SK-N-SH (cell line): ENCODE measurements at regions not wholly inside any gene's neighbourhood (a gene's known extent, or its start where the extent isn't known, plus 50 kb on each side); places are given as distances from the start of the nearest gene placed in this dataset.

Experiments
- CTCF ChIA-PET: fragments of 300-600, 350-600 bp; formaldehyde crosslinking; extraction: SDS; loops from one replicate; lab custom pipeline; 2021; lab: Yijun Ruan, JAX
- POLR2A ChIA-PET: fragments of 350-600 bp; sonication (Branson Sonifier 250); formaldehyde crosslinking; extraction: SDS; loops from one replicate; lab custom pipeline; 2020; ENCODE audit warnings: antibody characterized with exemption, inconsistent platforms; lab: Yijun Ruan, JAX
- DNase-seq: peaks from one replicate; pipeline ENCODE4 v3.0.0; 2012
- H2AFZ ChIP-seq: fragments of 200-600 bp; sonication (generic); 2 replicates; pipeline ENCODE4 v1.8.1; 2016; ENCODE audit warnings: antibody characterized with exemption, mild to moderate bottlenecking, low read depth
- H3F3A ChIP-seq: fragments of 200-600 bp; sonication (generic); replicated peaks from 2 replicates; pipeline ENCODE3; 2016; ENCODE audit warnings: antibody characterized with exemption, mild to moderate bottlenecking; ENCODE audit not compliant: insufficient read depth
- H3K27ac ChIP-seq, 2 experiments: fragments of 200-500 bp in 1 of 2; fragments of 200-600 bp in 1 of 2; sonication (Bioruptor generic) in 1 of 2; sonication (generic), shearing (Covaris generic) in 1 of 2; 2 replicates each; pipeline versions ENCODE4 v1.5.1 to v1.6.1; 2014 to 2016; ENCODE audit warnings: low read depth in 2 of 2, inconsistent platforms in 1 of 2, low read length in 1 of 2, mild to moderate bottlenecking in 1 of 2, mixed read lengths in 1 of 2
- H3K27me3 ChIP-seq: fragments of 200-600 bp; sonication (generic), shearing (Covaris generic); 2 replicates; pipeline ENCODE4 v1.6.1; 2016; ENCODE audit warnings: mixed run types; ENCODE audit not compliant: insufficient read depth
- H3K36me3 ChIP-seq, 2 experiments: fragments of 200-500 bp in 1 of 2; fragments of 200-600 bp in 1 of 2; sonication (Bioruptor generic) in 1 of 2; sonication (generic) in 1 of 2; replicated peaks in 1 of 2; 2 replicates each; pipeline versions ENCODE3 to v1.5.1; 2014 to 2016; ENCODE audit warnings: low read length in 1 of 2, mild to moderate bottlenecking in 1 of 2; ENCODE audit not compliant: insufficient read depth in 2 of 2, control insufficient read depth in 1 of 2
- H3K4me1 ChIP-seq, 2 experiments: fragments of 200-500 bp in 1 of 2; fragments of 200-600 bp in 1 of 2; sonication (Bioruptor generic) in 1 of 2; sonication (generic), shearing (Covaris generic) in 1 of 2; 2 replicates each; pipeline versions ENCODE4 v1.5.1 to v1.6.1; 2014 to 2016; ENCODE audit warnings: low read depth in 1 of 2, low read length in 1 of 2, mixed run types in 1 of 2; ENCODE audit not compliant: insufficient read depth in 2 of 2, control insufficient read depth in 1 of 2
- H3K4me2 ChIP-seq: fragments of 200-600 bp; sonication (generic), shearing (Covaris generic); 2 replicates; pipeline ENCODE4 v1.6.1; 2017; ENCODE audit warnings: mixed run types
- H3K4me3 ChIP-seq, 2 experiments: fragments of 200-500 bp in 1 of 2; fragments of 200-600 bp in 1 of 2; sonication (Bioruptor generic) in 1 of 2; sonication (generic), shearing (Covaris generic) in 1 of 2; 2 replicates each; pipeline versions ENCODE4 v1.5.1 to v1.8.1; 2014 to 2016; ENCODE audit warnings: low read depth in 2 of 2, inconsistent platforms in 1 of 2, low read length in 1 of 2, mild to moderate bottlenecking in 1 of 2, mixed read lengths in 1 of 2, moderate library complexity in 1 of 2
- H3K79me2 ChIP-seq: fragments of 200-600 bp; sonication (generic); 2 replicates; pipeline ENCODE4 v1.8.1; 2017; ENCODE audit warnings: mild to moderate bottlenecking; ENCODE audit not compliant: insufficient read depth
- H3K9ac ChIP-seq: fragments of 200-600 bp; sonication (generic); 2 replicates; pipeline ENCODE4 v1.6.1; 2017; ENCODE audit warnings: mixed run types
- H3K9me2 ChIP-seq: fragments of 200-600 bp; sonication (generic); 2 replicates; pipeline ENCODE4 v1.6.1; 2017; ENCODE audit warnings: mixed run types
- H3K9me3 ChIP-seq: fragments of 200-600 bp; sonication (generic); 2 replicates; pipeline ENCODE4 v1.6.1; 2017; ENCODE audit warnings: mixed run types, mild to moderate bottlenecking, moderate library complexity
- H4K20me1 ChIP-seq: fragments of 200-600 bp; sonication (generic); 2 replicates; pipeline ENCODE4 v1.6.1; 2017; ENCODE audit warnings: mild to moderate bottlenecking, mixed run types; ENCODE audit not compliant: insufficient read depth
- CTCF ChIP-seq: fragments of 200-600 bp; sonication (generic); IDR thresholded peaks from 2 replicates; pipeline ENCODE4 v1.6.1; 2017; ENCODE audit warnings: antibody characterized with exemption, mild to moderate bottlenecking, moderate library complexity
- ELF1 ChIP-seq: IDR thresholded peaks from 2 replicates; pipeline ENCODE4 v1.4.0; 2012
- EP300 ChIP-seq, 2 experiments: IDR thresholded peaks; 2 replicates each; pipeline versions ENCODE4 v1.4.0 to v1.6.1; 2012; ENCODE audit warnings: borderline replicate concordance in 1 of 2, low read depth in 1 of 2, low read length in 1 of 2
- EZH2phosphoT487 ChIP-seq: fragments of 200-600 bp; sonication (generic); IDR thresholded peaks from 2 replicates; pipeline ENCODE4 v1.6.1; 2017; ENCODE audit warnings: low read depth, mixed run types, mild to moderate bottlenecking, antibody characterized with exemption, moderate library complexity, borderline replicate concordance
- GATA2 ChIP-seq: sonication (generic); formaldehyde crosslinking; IDR thresholded peaks from 2 replicates; pipeline ENCODE4 v1.5.0; 2020; ENCODE audit warnings: mild to moderate bottlenecking, missing genetic modification reagents
- MEF2A ChIP-seq: IDR thresholded peaks from 2 replicates; pipeline ENCODE4 v1.4.0; 2012; ENCODE audit warnings: low read depth, borderline replicate concordance
- NFIC ChIP-seq: IDR thresholded peaks from 2 replicates; pipeline ENCODE4 v1.4.0; 2012; ENCODE audit warnings: borderline replicate concordance
- RAD21 ChIP-seq: IDR thresholded peaks from 2 replicates; pipeline ENCODE4 v1.6.1; 2012; ENCODE audit warnings: mild to moderate bottlenecking, low read length
- RCOR1 ChIP-seq: fragments of 150-350 bp; IDR thresholded peaks from 2 replicates; pipeline ENCODE4 v1.6.1; 2017; ENCODE audit warnings: antibody characterized with exemption, low read length
- RFX5 ChIP-seq: IDR thresholded peaks from 2 replicates; pipeline ENCODE4 v1.6.1; 2012; ENCODE audit warnings: mild to moderate bottlenecking, improper control_type of control experiment, low read length
- SIN3A ChIP-seq: IDR thresholded peaks from 2 replicates; pipeline ENCODE4 v1.6.1; 2012; ENCODE audit warnings: low read depth, mild to moderate bottlenecking, low read length, moderate library complexity, borderline replicate concordance
- TCF12 ChIP-seq: IDR thresholded peaks from 2 replicates; pipeline ENCODE4 v1.4.0; 2012
- TEAD4 ChIP-seq: IDR thresholded peaks from 2 replicates; pipeline ENCODE4 v1.4.0; 2012; ENCODE audit warnings: mild to moderate bottlenecking, borderline replicate concordance; ENCODE audit not compliant: insufficient read depth
- YY1 ChIP-seq: IDR thresholded peaks from 2 replicates; pipeline ENCODE4 v1.4.0; 2012; ENCODE audit warnings: low read depth, mild to moderate bottlenecking
- ZBTB33 ChIP-seq: IDR thresholded peaks from 2 replicates; pipeline ENCODE4 v1.4.0; 2012; ENCODE audit warnings: low read depth, borderline replicate concordance
- WGBS: methylation state at CpG from one replicate; pipeline ENCODE4 v1.1.6; 2017; ENCODE audit warnings: low lambda C conversion rate; 5-methylcytosine and 5-hydroxymethylcytosine counted together
- TF ChIP-seq, protein P1 (sequence below): fragments of 150-350 bp; IDR thresholded peaks from 2 replicates; pipeline ENCODE4 v1.6.1; 2017; ENCODE audit warnings: antibody characterized with exemption, low read length, low read depth, borderline replicate concordance
- TF ChIP-seq, protein P2 (sequence below): fragments of 150-350 bp; IDR thresholded peaks from 2 replicates; pipeline ENCODE4 v1.6.1; 2016; ENCODE audit warnings: mild to moderate bottlenecking, low read depth, low read length

DNA sequence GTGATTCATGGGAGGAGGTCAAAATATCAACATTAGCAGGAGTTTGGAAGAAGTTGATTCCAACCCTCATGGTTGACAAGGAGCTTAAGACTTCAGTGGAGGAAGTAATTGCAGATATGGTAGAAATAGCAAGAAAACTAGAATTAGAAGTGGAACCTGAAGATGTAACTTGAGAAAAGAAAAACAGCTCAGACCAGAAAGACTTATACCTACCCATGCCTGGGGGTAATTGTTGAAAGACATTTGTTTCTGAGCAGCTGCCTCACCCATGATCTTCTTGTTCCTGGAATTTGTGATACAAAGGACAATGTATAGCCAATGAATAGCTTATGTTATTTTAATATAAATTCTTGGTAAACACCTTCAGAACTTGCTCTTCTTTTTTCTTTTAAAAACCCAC is 128.6 kb downstream of the LRIG2 start:
- Histone ChIP-seq H3K79me2 (no peaks in the 10 kb centered on the region), H3K9ac (no peak overlapping the region), H2AFZ (no peak overlapping the region), H3K27ac (no peak overlapping the region), H3K9me3 (no peaks in the 10 kb centered on the region), H3K27me3 (no peaks in the 10 kb centered on the region), H3F3A (no peaks in the 10 kb centered on the region), H4K20me1 (no peaks in the 10 kb centered on the region), H3K4me1 (peaks cover 0 to 8% of the 10 kb centered on the region in 2 experiments; a peak in 1 of 4 replicates), H3K4me3 (no peak overlapping the region), H3K9me2 (no peaks in the 10 kb centered on the region), H3K36me3 (no peaks in the 10 kb centered on the region), H3K4me2 (no peak overlapping the region)
- no peak for DNase-seq
- ChIA-PET CTCF (no interaction called here), POLR2A (no interaction called here)
- TF ChIP-seq RAD21 = no peak
- TF ChIP-seq YY1 = no peak
- no peak for TF ChIP-seq RFX5
- TF ChIP-seq ZBTB33 = no peak
- no peak for TF ChIP-seq MEF2A
- TF ChIP-seq EZH2phosphoT487 = no peak
- no peak for TF ChIP-seq RCOR1
- no peak for TF ChIP-seq GATA2 (CRISPR knock-in tag)
- no peak for TF ChIP-seq NFIC
- TF ChIP-seq, protein P1, sequence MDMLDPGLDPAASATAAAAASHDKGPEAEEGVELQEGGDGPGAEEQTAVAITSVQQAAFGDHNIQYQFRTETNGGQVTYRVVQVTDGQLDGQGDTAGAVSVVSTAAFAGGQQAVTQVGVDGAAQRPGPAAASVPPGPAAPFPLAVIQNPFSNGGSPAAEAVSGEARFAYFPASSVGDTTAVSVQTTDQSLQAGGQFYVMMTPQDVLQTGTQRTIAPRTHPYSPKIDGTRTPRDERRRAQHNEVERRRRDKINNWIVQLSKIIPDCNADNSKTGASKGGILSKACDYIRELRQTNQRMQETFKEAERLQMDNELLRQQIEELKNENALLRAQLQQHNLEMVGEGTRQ = no peak
- TF ChIP-seq CTCF = no peak
- TF ChIP-seq ELF1 = no peak

GRCh38 chr1:113205980-113206766 is 133.2 kb downstream of the LRIG2 start:
- Histone ChIP-seq H3K4me2 (no peak overlapping the region), H3K27me3 (no peaks in the 10 kb centered on the region; the same call in 1 of the 2 replicates), H4K20me1 (no peaks in the 10 kb centered on the region), H3K79me2 (no peaks in the 10 kb centered on the region), H3K36me3 (no peaks in the 10 kb centered on the region), H3K9me3 (no peaks in the 10 kb centered on the region), H3K4me1 (peaks cover 0 to 25% of the 10 kb centered on the region in 2 experiments; a peak in 2 of 4 replicates), H3K9me2 (no peaks in the 10 kb centered on the region)
- ChIA-PET CTCF (interaction anchor here (1.0 to 1.4 kb wide), 4 partner anchors 11 to 133 kb away, joined by 3 to 5 read pairs (median 4); partner anchors contain the start of gene LRIG2), POLR2A (no interaction called here)
- 49% methylated on average over 4 of the region's 4 CpGs for WGBS
- TF ChIP-seq MEF2A = no peak
- TF ChIP-seq, protein P2, sequence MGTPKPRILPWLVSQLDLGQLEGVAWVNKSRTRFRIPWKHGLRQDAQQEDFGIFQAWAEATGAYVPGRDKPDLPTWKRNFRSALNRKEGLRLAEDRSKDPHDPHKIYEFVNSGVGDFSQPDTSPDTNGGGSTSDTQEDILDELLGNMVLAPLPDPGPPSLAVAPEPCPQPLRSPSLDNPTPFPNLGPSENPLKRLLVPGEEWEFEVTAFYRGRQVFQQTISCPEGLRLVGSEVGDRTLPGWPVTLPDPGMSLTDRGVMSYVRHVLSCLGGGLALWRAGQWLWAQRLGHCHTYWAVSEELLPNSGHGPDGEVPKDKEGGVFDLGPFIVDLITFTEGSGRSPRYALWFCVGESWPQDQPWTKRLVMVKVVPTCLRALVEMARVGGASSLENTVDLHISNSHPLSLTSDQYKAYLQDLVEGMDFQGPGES = no peak
- no peak for TF ChIP-seq RAD21
- TF ChIP-seq EP300 (IDR thresholded peaks at IDR 0.05; ENCODE audit: borderline replicate concordance in 1 of 2, low read depth in 1 of 2, low read length in 1 of 2) = no peak
- TF ChIP-seq SIN3A = no peak
- TF ChIP-seq TEAD4 = no peak
- no peak for TF ChIP-seq TCF12
- TF ChIP-seq, protein P1 = no peak
- no peak for TF ChIP-seq EZH2phosphoT487
- no peak for TF ChIP-seq NFIC
- TF ChIP-seq, all 33 proteins: peak for 0
- no peak overlapping the region for H3K9ac ChIP-seq
- no peaks in the 10 kb centered on the region for H3F3A ChIP-seq
- DNase-seq = no peak
- no peak overlapping the region for H2AFZ ChIP-seq
- no peak overlapping the region for H3K4me3 ChIP-seq
- no peak overlapping the region for H3K27ac ChIP-seq
